CD14-positive monocyte (primary cell): ENCODE measurements at regions not wholly inside any gene's neighbourhood (a gene's known extent, or its start where the extent isn't known, plus 50 kb on each side); places are given as distances from the start of the nearest gene placed in this dataset.

Experiments used
- DNase-seq, 3 donors: peaks; one replicate each; pipeline ENCODE4 v3.0.0-alpha.2; 2011 to 2022
- H2AFZ ChIP-seq: 2 replicates; pipeline ENCODE4 v1.6.0; 2012; ENCODE audit warnings: mild to moderate bottlenecking, low read depth, low read length, inconsistent platforms; ENCODE audit not compliant: insufficient read depth, poor library complexity, severe bottlenecking
- H3K27ac ChIP-seq, 2 donors: 1 replicate in 1 of 2; 2 replicates in 1 of 2; pipeline ENCODE4 v1.5.1; 2012 to 2013; ENCODE audit warnings: low read length in 2 of 2, control low read depth in 1 of 2, inconsistent platforms in 1 of 2, low read depth in 1 of 2, mild to moderate bottlenecking in 1 of 2
- H3K27me3 ChIP-seq, 2 donors: one replicate each; pipeline versions ENCODE4 v1.6.0 to v1.6.1; 2011 to 2013; ENCODE audit warnings: low read length in 2 of 2; ENCODE audit not compliant: control insufficient read depth in 2 of 2, insufficient read depth in 2 of 2
- H3K36me3 ChIP-seq, 2 donors: replicated peaks in 1 of 2; 1 replicate in 1 of 2; 2 replicates in 1 of 2; pipeline versions ENCODE4 v1.5.1 to v1.6.1; 2012 to 2013; ENCODE audit warnings: low read length in 2 of 2, control low read depth in 1 of 2, inconsistent platforms in 1 of 2, mild to moderate bottlenecking in 1 of 2; ENCODE audit not compliant: insufficient read depth in 2 of 2, control insufficient read depth in 1 of 2
- H3K4me1 ChIP-seq, 2 donors: 1 replicate in 1 of 2; 2 replicates in 1 of 2; pipeline versions ENCODE4 v1.5.1 to v1.6.1; 2012 to 2013; ENCODE audit warnings: low read length in 2 of 2, control low read depth in 1 of 2, inconsistent platforms in 1 of 2, mild to moderate bottlenecking in 1 of 2, moderate library complexity in 1 of 2; ENCODE audit not compliant: insufficient read depth in 2 of 2, control insufficient read depth in 1 of 2
- H3K4me2 ChIP-seq: replicated peaks from 2 replicates; pipeline ENCODE3; 2012; ENCODE audit warnings: low read length, moderate library complexity, mild to moderate bottlenecking; ENCODE audit not compliant: poor library complexity, severe bottlenecking; ENCODE audit errors: extremely low read depth
- H3K4me3 ChIP-seq, 3 experiments: fragments of 200-600 bp in 1 of 3; sonication (generic) in 1 of 3; replicated peaks in 1 of 3; 1 replicate in 2 of 3; 2 replicates in 1 of 3; pipeline ENCODE4 v1.5.1; 2011 to 2013; ENCODE audit warnings: low read length in 3 of 3, mild to moderate bottlenecking in 3 of 3, control low read depth in 2 of 3, low read depth in 2 of 3, inconsistent platforms in 1 of 3, moderate library complexity in 1 of 3
- H3K79me2 ChIP-seq: 2 replicates; pipeline ENCODE4 v1.6.0; 2012; ENCODE audit warnings: mild to moderate bottlenecking, control low read depth, inconsistent platforms, low read length, moderate library complexity; ENCODE audit not compliant: insufficient read depth
- H3K9ac ChIP-seq: 2 replicates; pipeline ENCODE4 v1.6.0; 2017; ENCODE audit warnings: low read length, mild to moderate bottlenecking; ENCODE audit not compliant: insufficient read depth, poor library complexity, severe bottlenecking
- H3K9me3 ChIP-seq, 2 donors: replicated peaks in 1 of 2; 1 replicate in 1 of 2; 2 replicates in 1 of 2; pipeline versions ENCODE4 v1.5.1 to v1.6.1; 2012 to 2013; ENCODE audit warnings: low read length in 2 of 2, control low read depth in 1 of 2; ENCODE audit not compliant: control insufficient read depth in 1 of 2, insufficient read depth in 1 of 2
- H4K20me1 ChIP-seq: 2 replicates; pipeline ENCODE4 v1.6.0; 2012; ENCODE audit warnings: mild to moderate bottlenecking, low read length, control low read depth, moderate library complexity; ENCODE audit not compliant: insufficient read depth
- H3K27ac Mint-ChIP-seq, 7 donors: one replicate each; pipeline ENCODE4 v1.8.0; 2020; ENCODE audit warnings: mild to moderate bottlenecking in 7 of 7, mixed read lengths in 7 of 7, moderate library complexity in 6 of 7, inconsistent platforms in 2 of 7
- H3K27me3 Mint-ChIP-seq, 3 donors: one replicate each; pipeline ENCODE4 v1.8.0; 2021 to 2022; ENCODE audit warnings: low read depth in 3 of 3, mild to moderate bottlenecking in 3 of 3, mixed read lengths in 3 of 3, moderate library complexity in 3 of 3, inconsistent platforms in 1 of 3
- H3K36me3 Mint-ChIP-seq, 2 donors: one replicate each; pipeline ENCODE4 v1.8.0; 2020; ENCODE audit warnings: mixed read lengths in 2 of 2, inconsistent platforms in 1 of 2, mild to moderate bottlenecking in 1 of 2
- H3K4me1 Mint-ChIP-seq: one replicate; pipeline ENCODE4 v1.8.0; 2020; ENCODE audit warnings: mild to moderate bottlenecking, mixed read lengths
- H3K4me3 Mint-ChIP-seq, 2 donors: one replicate each; pipeline ENCODE4 v1.8.0; 2020; ENCODE audit warnings: mild to moderate bottlenecking in 2 of 2, mixed read lengths in 2 of 2, moderate library complexity in 1 of 2
- H3K9me3 Mint-ChIP-seq, 7 donors: one replicate each; pipeline ENCODE4 v1.8.0; 2020 to 2022; ENCODE audit warnings: mixed read lengths in 7 of 7, mild to moderate bottlenecking in 6 of 7, moderate library complexity in 6 of 7, inconsistent platforms in 2 of 7
- CTCF ChIP-seq: fragments of 200-600 bp; IDR thresholded peaks from one replicate; pipeline ENCODE4 v1.8.0; 2022; ENCODE audit warnings: antibody characterized with exemption, mild to moderate bottlenecking
- WGBS: methylation state at CpG from one replicate; pipeline ENCODE4 v1.1.5; 2013; ENCODE audit warnings: missing lambda C conversion rate; ENCODE audit not compliant: insufficient coverage; 5-methylcytosine and 5-hydroxymethylcytosine counted together
- intact Hi-C, 2 donors: fragments of 100-400 bp; cut with micrococcal nuclease; formaldehyde crosslinking; loops; one replicate each; pipeline versions ENCODE4 v1.15.0 to v1.15.1; 2023

- Histone ChIP-seq H3K4me3 (no peak overlapping the region), H3K27ac (no peak overlapping the region), H3K27me3 (peaks cover 0 to 7% of the 10 kb centered on the region in 2 donors), H3K4me2 (no peak overlapping the region), H4K20me1 (peaks cover 56% of the 10 kb centered on the region), H3K36me3 (peaks cover 6 to 28% of the 10 kb centered on the region in 2 donors), H2AFZ (no peak overlapping the region), H3K4me1 (peaks cover 28 to 33% of the 10 kb centered on the region in 2 donors), H3K9me3 (no peaks in the 10 kb centered on the region), H3K9ac (no peak overlapping the region), H3K79me2 (peaks cover 100% of the 10 kb centered on the region)
- peak overlapping the region in 2 of 7 donors; percentile 53 to 72 for H3K27ac Mint-ChIP-seq
- no peak for TF ChIP-seq CTCF
- peaks cover 52% of the 10 kb centered on the region for H3K4me1 Mint-ChIP-seq
- DNase-seq: no peak
- WGBS: 99% methylated on average over 10 of the region's 13 CpGs
- peaks cover 0 to 2% (median 0%) of the 10 kb centered on the region in 7 donors for H3K9me3 Mint-ChIP-seq
- intact Hi-C loops: no loop called here
- H3K27me3 Mint-ChIP-seq: peaks cover 0 to 4% (median 2%) of the 10 kb centered on the region in 3 donors
- H3K4me3 Mint-ChIP-seq: no peak overlapping the region
- H3K36me3 Mint-ChIP-seq: peaks cover 23 to 34% of the 10 kb centered on the region in 2 donors
Observed at GRCh38 chr22:46062232-46062615, 85.3 kb upstream of the WNT7B start.

GRCh38 chr22:46062971-46063631 lies 86.1 kb upstream of the WNT7B start:
- Histone ChIP-seq H3K4me2 (no peak overlapping the region), H3K9ac (no peak overlapping the region), H3K36me3 (peaks cover 6 to 28% of the 10 kb centered on the region in 2 donors), H2AFZ (no peak overlapping the region), H3K27ac (no peak overlapping the region), H3K27me3 (peaks cover 0 to 7% of the 10 kb centered on the region in 2 donors), H3K79me2 (peaks cover 100% of the 10 kb centered on the region), H3K4me1 (peaks cover 20 to 33% of the 10 kb centered on the region in 2 donors), H3K4me3 (no peak overlapping the region), H3K9me3 (no peaks in the 10 kb centered on the region), H4K20me1 (peaks cover 57% of the 10 kb centered on the region)
- no peak for DNase-seq
- H3K36me3 Mint-ChIP-seq: peaks cover 23 to 34% of the 10 kb centered on the region in 2 donors
- peaks cover 0 to 4% (median 2%) of the 10 kb centered on the region in 3 donors for H3K27me3 Mint-ChIP-seq
- H3K4me1 Mint-ChIP-seq: peaks cover 48% of the 10 kb centered on the region
- H3K27ac Mint-ChIP-seq: peak overlapping the region in 3 of 7 donors; percentile 36 to 43 (median 36)
- intact Hi-C loops: no loop called here
- H3K4me3 Mint-ChIP-seq: no peak overlapping the region
- 93% methylated on average over 6 of the region's 15 CpGs for WGBS
- peaks cover 0 to 2% (median 0%) of the 10 kb centered on the region in 7 donors for H3K9me3 Mint-ChIP-seq
- no peak for TF ChIP-seq CTCF
